Omental fat pad (tissue), 3 donors: ENCODE measurements at regions not wholly inside any gene's neighbourhood (a gene's known extent, or its start where the extent isn't known, plus 50 kb on each side); places are given as distances from the start of the nearest gene placed in this dataset.

Source experiments
- ATAC-seq: fragments of 150-250 bp; one replicate; pipeline ENCODE4 v1.9.1; 2016; ENCODE audit warnings: mild to moderate bottlenecking, moderate library complexity; ENCODE audit not compliant: low FRiP score
- DNase-seq: peaks from one replicate; pipeline ENCODE4 v3.0.0-alpha.2; 2019; ENCODE audit warnings: low spot score
- CTCF ChIP-seq, 3 donors: fragments of 450-650 bp; IDR thresholded peaks; one replicate each; pipeline ENCODE4 v1.5.1; 2016 to 2017; ENCODE audit warnings: antibody characterized with exemption in 3 of 3, mild to moderate bottlenecking in 3 of 3, moderate library complexity in 2 of 3

GRCh38 chrX:20431486-20431885, 164.8 kb upstream of the RPS6KA3 start:
- TF ChIP-seq CTCF (IDR thresholded peaks at IDR 0.05) = no peak
- DNase-seq (no peak), ATAC-seq (no peak)

GRCh38 chrX:20427173-20427770, 160.6 kb upstream of the RPS6KA3 start:
- ATAC-seq (no peak), DNase-seq (no peak)
- no peak for TF ChIP-seq CTCF (IDR thresholded peaks at IDR 0.05)

- TF ChIP-seq CTCF (IDR thresholded peaks at IDR 0.05) = no peak
- DNase-seq (no peak), ATAC-seq (peak; percentile 60)
Measured at GRCh38 chrX:20421697-20422096, 155.0 kb upstream of the RPS6KA3 start.

GRCh38 chrX:20421275-20421674, 154.6 kb upstream of the RPS6KA3 start:
- DNase-seq (no peak), ATAC-seq (peak; percentile 54)
- TF ChIP-seq CTCF (IDR thresholded peaks at IDR 0.05) = no peak

GRCh38 chrX:20420058-20420457, 153.3 kb upstream of the RPS6KA3 start:
- TF ChIP-seq CTCF (IDR thresholded peaks at IDR 0.05) = no peak
- ATAC-seq = no peak
- DNase-seq = no peak

- no peak for TF ChIP-seq CTCF (IDR thresholded peaks at IDR 0.05)
- ATAC-seq (no peak), DNase-seq (no peak)
Measured at GRCh38 chrX:20418379-20419150, 151.9 kb upstream of the RPS6KA3 start.
